GM12878 (cell line): ENCODE measurements at regions not wholly inside any gene's neighbourhood (a gene's known extent, or its start where the extent isn't known, plus 50 kb on each side); places are given as distances from the start of the nearest gene placed in this dataset.

Experiments used
- ATAC-seq: fragments of 200-7000 bp; cut with Tn5 transposase; 3 replicates; pipeline ENCODE4 v1.9.1; 2020; ENCODE audit warnings: mild to moderate bottlenecking, moderate library complexity
- BruUV-seq: library from RNA; stranded (reverse); fragments of 400-500 nt; replicated peaks from 2 replicates; lab custom pipeline; 2021; lab: Mats Ljungman, UMichigan
- CTCF ChIA-PET: fragments of 300-600 bp; sonication (Branson Sonifier 250); formaldehyde crosslinking; extraction: SDS; loops from one replicate; lab custom pipeline; 2021; ENCODE audit warnings: inconsistent platforms; lab: Yijun Ruan, JAX
- POLR2A ChIA-PET: fragments of 350-600 bp; formaldehyde crosslinking; extraction: SDS; loops from one replicate; lab custom pipeline; 2021; ENCODE audit warnings: inconsistent platforms; lab: Charles Lee
- RAD21 ChIA-PET: fragments of 300-600 bp; sonication (Branson Sonifier 250); formaldehyde crosslinking; loops from one replicate; lab custom pipeline; 2023; ENCODE audit warnings: antibody characterized with exemption; ENCODE audit not compliant: unreplicated experiment; lab: Charles Lee
- SMC1A ChIA-PET: fragments of 300-600 bp; sonication (Branson Sonifier 250); formaldehyde crosslinking; loops from one replicate; lab custom pipeline; 2023; ENCODE audit not compliant: unreplicated experiment, uncharacterized antibody; lab: Charles Lee
- DNase-seq: peaks from one replicate; pipeline ENCODE4 v3.0.0-alpha.2; 2011; ENCODE audit warnings: low read depth, low spot score
- FAIRE-seq: peaks from 3 replicates; lab custom pipeline; 2011; peaks lifted over from hg19 to GRCh38; lab: Jason Lieb, UNC
- H2AFZ ChIP-seq: 2 replicates; pipeline ENCODE4 v1.6.0; 2011; ENCODE audit warnings: low read depth, low read length, control low read depth; ENCODE audit not compliant: control insufficient read depth
- H3K27ac ChIP-seq: 2 replicates; pipeline ENCODE4 v1.5.1; 2011; ENCODE audit warnings: control low read depth; ENCODE audit not compliant: control insufficient read depth, insufficient read depth
- H3K27me3 ChIP-seq, 2 experiments: replicated peaks in 1 of 2; 2 replicates each; pipeline versions ENCODE4 v1.6.0 to v1.6.1; 2011; ENCODE audit warnings: low read length in 1 of 2; ENCODE audit not compliant: control insufficient read depth in 2 of 2, insufficient read depth in 2 of 2
- H3K36me3 ChIP-seq, 2 experiments: 2 replicates each; pipeline ENCODE4 v1.5.1; 2011; ENCODE audit warnings: low read length in 1 of 2; ENCODE audit not compliant: control insufficient read depth in 2 of 2, insufficient read depth in 2 of 2
- H3K4me1 ChIP-seq: 2 replicates; pipeline ENCODE4 v1.6.1; 2011; ENCODE audit warnings: mild to moderate bottlenecking, low read length, moderate library complexity, mixed read lengths; ENCODE audit not compliant: control insufficient read depth, insufficient read depth
- H3K4me2 ChIP-seq: 2 replicates; pipeline ENCODE4 v1.6.0; 2011; ENCODE audit warnings: control low read depth; ENCODE audit not compliant: control insufficient read depth, insufficient read depth
- H3K4me3 ChIP-seq: fragments of 200-600 bp; sonication (generic); 2 replicates; pipeline ENCODE4 v1.5.1; 2016
- H3K79me2 ChIP-seq: 2 replicates; pipeline ENCODE4 v1.6.0; 2011; ENCODE audit warnings: low read length; ENCODE audit not compliant: control insufficient read depth, insufficient read depth
- H3K9ac ChIP-seq: 2 replicates; pipeline ENCODE4 v1.8.0; 2011; ENCODE audit warnings: low read length, control low read depth, mixed read lengths; ENCODE audit not compliant: control insufficient read depth, insufficient read depth
- H3K9me3 ChIP-seq: replicated peaks from 3 replicates; pipeline ENCODE4 v1.5.1; 2011; ENCODE audit warnings: mild to moderate bottlenecking, low read length; ENCODE audit not compliant: control insufficient read depth, insufficient read depth
- H4K20me1 ChIP-seq: 2 replicates; pipeline ENCODE4 v1.6.0; 2011; ENCODE audit not compliant: control insufficient read depth, insufficient read depth
- CHD4 ChIP-seq: fragments of 200-600 bp; sonication (generic); IDR thresholded peaks from 2 replicates; pipeline ENCODE4 v1.6.1; 2016; ENCODE audit warnings: mild to moderate bottlenecking
- CREM ChIP-seq: IDR thresholded peaks from 2 replicates; pipeline ENCODE4 v1.6.1; 2014; ENCODE audit warnings: antibody characterized with exemption, low read depth
- E2F4 ChIP-seq: IDR thresholded peaks from 2 replicates; pipeline ENCODE4 v1.6.1; 2012; ENCODE audit warnings: low read depth, low read length, improper control_type of control experiment
- HDAC2 ChIP-seq: fragments of 200-600 bp; sonication (generic); IDR thresholded peaks from 2 replicates; pipeline ENCODE4 v1.6.1; 2017
- IKZF1 ChIP-seq: fragments of 450-650 bp; conservative IDR thresholded peaks from 2 replicates; pipeline ENCODE4 v1.6.1; 2017; ENCODE audit warnings: antibody characterized with exemption, mild to moderate bottlenecking
- IRF5 ChIP-seq: fragments of 450-650 bp; IDR thresholded peaks from 2 replicates; pipeline ENCODE4 v1.6.1; 2017; ENCODE audit warnings: borderline replicate concordance
- JUND ChIP-seq: IDR thresholded peaks from 2 replicates; pipeline ENCODE4 v1.6.1; 2012; ENCODE audit warnings: low read depth, mild to moderate bottlenecking, low read length, improper control_type of control experiment, moderate library complexity
- MYC ChIP-seq: IDR thresholded peaks from 2 replicates; pipeline ENCODE4 v1.6.1; 2011; ENCODE audit warnings: mild to moderate bottlenecking, low read length, moderate library complexity, inconsistent platforms; ENCODE audit not compliant: insufficient read depth, insufficient replicate concordance, insufficient read length, severe bottlenecking
- POLR2A ChIP-seq: IDR thresholded peaks from 2 replicates; pipeline ENCODE4 v1.6.1; 2011; ENCODE audit warnings: low read depth, mild to moderate bottlenecking, low read length
- RAD21 ChIP-seq: IDR thresholded peaks from 2 replicates; pipeline ENCODE4 v1.6.1; 2011; ENCODE audit warnings: mild to moderate bottlenecking, low read depth, low read length, moderate library complexity; ENCODE audit not compliant: insufficient read depth
- RAD51 ChIP-seq: fragments of 450-650 bp; IDR thresholded peaks from 2 replicates; pipeline ENCODE4 v1.6.1; 2016; ENCODE audit warnings: moderate library complexity, mild to moderate bottlenecking, inconsistent platforms
- SMARCA5 ChIP-seq: fragments of 450-650 bp; IDR thresholded peaks from 2 replicates; pipeline ENCODE4 v1.6.1; 2017; ENCODE audit warnings: mild to moderate bottlenecking
- SREBF2 ChIP-seq: IDR thresholded peaks from 2 replicates; pipeline ENCODE4 v1.6.1; 2012; ENCODE audit warnings: mild to moderate bottlenecking, low read length
- YBX1 ChIP-seq: fragments of 450-650 bp; IDR thresholded peaks from 2 replicates; pipeline ENCODE4 v1.6.1; 2016; ENCODE audit warnings: antibody characterized with exemption
- WGBS: methylation state at CpG from one replicate; pipeline ENCODE4 v1.1.6; 2016; ENCODE audit warnings: low lambda C conversion rate; ENCODE audit not compliant: insufficient replicate concordance, insufficient coverage; ENCODE audit errors: missing lambda C conversion rate; 5-methylcytosine and 5-hydroxymethylcytosine counted together
- in situ Hi-C: fragments of 300-500 bp; cut with MboI; formaldehyde crosslinking; loops from 9 replicates; pipeline ENCODE4 v1.14.3; 2018; ENCODE audit warnings: mixed read lengths
- intact Hi-C: fragments of 100-400 bp; cut with micrococcal nuclease; formaldehyde crosslinking; loops from one replicate; pipeline ENCODE4 v1.14.2; 2022; ENCODE audit not compliant: unreplicated experiment
- TF ChIP-seq, protein P1 (sequence below): fragments of 450-650 bp; IDR thresholded peaks from 2 replicates; pipeline ENCODE4 v1.6.1; 2016; ENCODE audit warnings: mild to moderate bottlenecking
- TF ChIP-seq, protein P2 (sequence below): fragments of 450-650 bp; IDR thresholded peaks from 2 replicates; pipeline ENCODE4 v1.6.1; 2017; ENCODE audit warnings: mild to moderate bottlenecking, low read depth, inconsistent platforms; ENCODE audit not compliant: poor library complexity, severe bottlenecking
- TF ChIP-seq, protein P3 (sequence below): IDR thresholded peaks from 2 replicates; pipeline ENCODE4 v1.6.1; 2011; ENCODE audit warnings: borderline replicate concordance, low read depth, mild to moderate bottlenecking, moderate library complexity, low read length; ENCODE audit not compliant: insufficient read depth, poor library complexity, severe bottlenecking

DNA sequence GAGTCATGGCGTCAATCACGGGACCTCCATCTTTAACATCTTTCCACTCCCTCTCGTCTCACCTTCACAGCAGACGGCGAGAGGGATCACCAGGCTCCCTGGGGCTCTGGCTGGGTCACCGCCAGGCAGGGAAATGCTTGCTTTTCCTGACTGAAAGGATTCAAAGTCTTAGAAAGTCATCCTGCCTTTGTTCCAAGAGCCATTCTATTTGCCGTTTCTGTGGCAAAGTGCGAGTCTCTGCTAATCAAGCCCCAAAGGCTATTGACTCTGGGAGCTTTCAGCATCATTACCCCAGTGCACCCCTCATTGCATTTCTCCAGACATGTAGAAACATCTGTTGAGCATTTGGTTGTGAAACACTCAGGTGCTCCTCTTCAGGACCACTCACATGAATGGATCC, 69.6 kb downstream of the GSC start (continued):
- TF ChIP-seq JUND (no peak), E2F4 (no peak)

DNA sequence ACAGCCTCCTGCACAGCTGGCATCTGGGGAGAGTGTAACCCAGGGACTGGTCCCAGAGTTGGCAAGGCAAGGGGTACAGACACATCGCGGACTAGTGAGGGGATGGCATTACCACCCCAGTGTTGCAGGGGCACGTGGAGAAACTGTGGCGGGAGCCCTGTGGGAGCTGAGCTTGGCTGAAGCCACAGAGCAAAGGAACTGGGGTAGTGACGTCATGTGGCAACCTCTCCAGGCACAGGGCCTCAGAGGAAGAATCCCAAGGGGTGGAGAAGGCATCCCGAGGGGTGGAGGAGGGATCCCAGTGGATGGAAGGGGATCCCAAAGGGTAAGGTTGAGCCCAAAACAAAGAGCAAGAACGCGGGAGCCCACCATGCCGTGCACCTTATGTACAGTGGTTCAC, 70.1 kb downstream of the GSC start:
- FAIRE-seq (no peak), ATAC-seq (no peak), DNase-seq (no peak)
- CTCF ChIA-PET: interaction anchor here (1.8 kb wide), 1 partner anchor 10 kb away, joined by 4 read pairs; no protein-coding TSS in a partner anchor
- no peak overlapping the region for H3K4me2 ChIP-seq
- in situ Hi-C loops (loop anchor here (25.0 kb wide), 1 partner anchor 687 kb away; no protein-coding TSS in a partner anchor), intact Hi-C loops (no loop called here)
- no TSS peak for BruUV-seq
- H3K9ac ChIP-seq: no peak overlapping the region
- WGBS: 63% methylated on average over 9 of the region's 9 CpGs
- SMC1A ChIA-PET: no interaction called here
- H3K4me1 ChIP-seq: no peaks in the 10 kb centered on the region
- no peak overlapping the region for H2AFZ ChIP-seq
- no peak overlapping the region for H3K27ac ChIP-seq
- RAD21 ChIA-PET: no interaction called here
- no peaks in the 10 kb centered on the region for H3K27me3 ChIP-seq
- H4K20me1 ChIP-seq: no peaks in the 10 kb centered on the region
- H3K79me2 ChIP-seq: no peaks in the 10 kb centered on the region
- no peak overlapping the region for H3K4me3 ChIP-seq
- POLR2A ChIA-PET: no interaction called here
- H3K36me3 ChIP-seq: no peaks in the 10 kb centered on the region
- no peaks in the 10 kb centered on the region for H3K9me3 ChIP-seq
- TF ChIP-seq, protein P1, sequence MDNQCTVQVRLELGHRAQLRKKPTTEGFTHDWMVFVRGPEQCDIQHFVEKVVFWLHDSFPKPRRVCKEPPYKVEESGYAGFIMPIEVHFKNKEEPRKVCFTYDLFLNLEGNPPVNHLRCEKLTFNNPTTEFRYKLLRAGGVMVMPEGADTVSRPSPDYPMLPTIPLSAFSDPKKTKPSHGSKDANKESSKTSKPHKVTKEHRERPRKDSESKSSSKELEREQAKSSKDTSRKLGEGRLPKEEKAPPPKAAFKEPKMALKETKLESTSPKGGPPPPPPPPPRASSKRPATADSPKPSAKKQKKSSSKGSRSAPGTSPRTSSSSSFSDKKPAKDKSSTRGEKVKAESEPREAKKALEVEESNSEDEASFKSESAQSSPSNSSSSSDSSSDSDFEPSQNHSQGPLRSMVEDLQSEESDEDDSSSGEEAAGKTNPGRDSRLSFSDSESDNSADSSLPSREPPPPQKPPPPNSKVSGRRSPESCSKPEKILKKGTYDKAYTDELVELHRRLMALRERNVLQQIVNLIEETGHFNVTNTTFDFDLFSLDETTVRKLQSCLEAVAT: no peak
- TF ChIP-seq, protein P2, sequence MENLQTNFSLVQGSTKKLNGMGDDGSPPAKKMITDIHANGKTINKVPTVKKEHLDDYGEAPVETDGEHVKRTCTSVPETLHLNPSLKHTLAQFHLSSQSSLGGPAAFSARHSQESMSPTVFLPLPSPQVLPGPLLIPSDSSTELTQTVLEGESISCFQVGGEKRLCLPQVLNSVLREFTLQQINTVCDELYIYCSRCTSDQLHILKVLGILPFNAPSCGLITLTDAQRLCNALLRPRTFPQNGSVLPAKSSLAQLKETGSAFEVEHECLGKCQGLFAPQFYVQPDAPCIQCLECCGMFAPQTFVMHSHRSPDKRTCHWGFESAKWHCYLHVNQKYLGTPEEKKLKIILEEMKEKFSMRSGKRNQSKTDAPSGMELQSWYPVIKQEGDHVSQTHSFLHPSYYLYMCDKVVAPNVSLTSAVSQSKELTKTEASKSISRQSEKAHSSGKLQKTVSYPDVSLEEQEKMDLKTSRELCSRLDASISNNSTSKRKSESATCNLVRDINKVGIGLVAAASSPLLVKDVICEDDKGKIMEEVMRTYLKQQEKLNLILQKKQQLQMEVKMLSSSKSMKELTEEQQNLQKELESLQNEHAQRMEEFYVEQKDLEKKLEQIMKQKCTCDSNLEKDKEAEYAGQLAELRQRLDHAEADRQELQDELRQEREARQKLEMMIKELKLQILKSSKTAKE: no peak
- TF ChIP-seq SMARCA5 (no peak), RAD51 (no peak), RAD21 (no peak), CREM (no peak), MYC (no peak), CHD4 (no peak), IRF5 (no peak), HDAC2 (no peak), YBX1 (no peak), POLR2A (no peak), SREBF2 (no peak), IKZF1 (no peak)
- TF ChIP-seq, protein P3, sequence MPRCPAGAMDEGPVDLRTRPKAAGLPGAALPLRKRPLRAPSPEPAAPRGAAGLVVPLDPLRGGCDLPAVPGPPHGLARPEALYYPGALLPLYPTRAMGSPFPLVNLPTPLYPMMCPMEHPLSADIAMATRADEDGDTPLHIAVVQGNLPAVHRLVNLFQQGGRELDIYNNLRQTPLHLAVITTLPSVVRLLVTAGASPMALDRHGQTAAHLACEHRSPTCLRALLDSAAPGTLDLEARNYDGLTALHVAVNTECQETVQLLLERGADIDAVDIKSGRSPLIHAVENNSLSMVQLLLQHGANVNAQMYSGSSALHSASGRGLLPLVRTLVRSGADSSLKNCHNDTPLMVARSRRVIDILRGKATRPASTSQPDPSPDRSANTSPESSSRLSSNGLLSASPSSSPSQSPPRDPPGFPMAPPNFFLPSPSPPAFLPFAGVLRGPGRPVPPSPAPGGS: no peak
